Tibial nerve (tissue), 4 donors: ENCODE measurements at regions not wholly inside any gene's neighbourhood (a gene's known extent, or its start where the extent isn't known, plus 50 kb on each side); places are given as distances from the start of the nearest gene placed in this dataset.

Experiments used
- CTCF ChIP-seq, 5 experiments: fragments of 200-600 bp in 3 of 5; fragments of 450-650 bp in 2 of 5; sonication (generic) in 3 of 5; IDR thresholded peaks; one replicate each; pipeline ENCODE4 v1.5.1; 2016 to 2019; ENCODE audit warnings: antibody characterized with exemption in 5 of 5, mild to moderate bottlenecking in 3 of 5, moderate library complexity in 2 of 5
- EP300 ChIP-seq, 2 donors: sonication (generic); formaldehyde crosslinking; IDR thresholded peaks; one replicate each; pipeline ENCODE4 v1.6.1; 2017; ENCODE audit warnings: antibody characterized with exemption in 2 of 2, mild to moderate bottlenecking in 1 of 2
- POLR2A ChIP-seq, 2 donors: fragments of 450-650 bp; IDR thresholded peaks; one replicate each; pipeline ENCODE4 v1.6.1; 2017; ENCODE audit warnings: antibody characterized with exemption in 2 of 2, mild to moderate bottlenecking in 2 of 2, moderate library complexity in 2 of 2

- no peak for TF ChIP-seq CTCF (IDR thresholded peaks at IDR 0.05)
- TF ChIP-seq POLR2A (IDR thresholded peaks at IDR 0.05), result no peak
- TF ChIP-seq EP300 (IDR thresholded peaks at IDR 0.05), result no peak
Observed at GRCh38 chr10:104578671-104579070, 62.4 kb upstream of the SORCS3 start.
